ENCODE measurements at regions not wholly inside any gene's neighbourhood (a gene's known extent, or its start where the extent isn't known, plus 50 kb on each side); places are given as distances from the start of the nearest gene placed in this dataset.

GRCh38 chr10:124288486-124288885 is 130.2 kb downstream of the OAT start:
- intact Hi-C loops (cut with micrococcal nuclease), result no loop called here

GRCh38 chr10:124287791-124288190 is 130.9 kb downstream of the OAT start:
- intact Hi-C loops (cut with micrococcal nuclease), result no loop called here

- intact Hi-C loops (cut with micrococcal nuclease), result no loop called here
Measured at GRCh38 chr10:124287071-124287685, 131.5 kb downstream of the OAT start.

- intact Hi-C loops (cut with micrococcal nuclease), result no loop called here
Measured at GRCh38 chr10:124286621-124287020, 132.1 kb downstream of the OAT start.

- intact Hi-C loops (cut with micrococcal nuclease), result no loop called here
Measured at GRCh38 chr10:124285587-124286527, 132.9 kb downstream of the OAT start.

- intact Hi-C loops (cut with micrococcal nuclease), result no loop called here
Measured at GRCh38 chr10:124283949-124284250, 134.8 kb downstream of the OAT start.

GRCh38 chr10:124283215-124283948 is 135.3 kb downstream of the OAT start:
- intact Hi-C loops (cut with micrococcal nuclease), result no loop called here

- intact Hi-C loops (cut with micrococcal nuclease), result no loop called here
Measured at GRCh38 chr10:124282326-124282725, 136.4 kb downstream of the OAT start.

- intact Hi-C loops (cut with micrococcal nuclease), result no loop called here
Measured at GRCh38 chr10:124281666-124282065, 137.1 kb downstream of the OAT start.

- intact Hi-C loops (cut with micrococcal nuclease), result no loop called here
Measured at GRCh38 chr10:124280916-124281315, 137.8 kb downstream of the OAT start.

GRCh38 chr10:124279882-124280281 is 138.8 kb downstream of the OAT start:
- intact Hi-C loops (cut with micrococcal nuclease), result no loop called here

GRCh38 chr10:124279298-124279697 is 139.4 kb downstream of the OAT start:
- intact Hi-C loops (cut with micrococcal nuclease), result no loop called here

GRCh38 chr10:124278356-124278755 is 140.4 kb downstream of the OAT start:
- intact Hi-C loops (cut with micrococcal nuclease), result no loop called here

- intact Hi-C loops (cut with micrococcal nuclease), result no loop called here
Measured at GRCh38 chr10:124273141-124273540, 145.6 kb downstream of the OAT start.

GRCh38 chr10:124271676-124272075 is 147.0 kb downstream of the OAT start:
- intact Hi-C loops (cut with micrococcal nuclease), result no loop called here

- intact Hi-C loops (cut with micrococcal nuclease), result no loop called here
Measured at GRCh38 chr10:124270530-124271327, 148.0 kb downstream of the OAT start.

- intact Hi-C loops (cut with micrococcal nuclease), result no loop called here
Measured at GRCh38 chr10:124268976-124269375, 149.7 kb downstream of the OAT start.

GRCh38 chr10:124267911-124268549 is 150.7 kb downstream of the OAT start:
- intact Hi-C loops (cut with micrococcal nuclease), result no loop called here

- intact Hi-C loops (cut with micrococcal nuclease), result no loop called here
Measured at GRCh38 chr10:124267231-124267885, 151.4 kb downstream of the OAT start.

GRCh38 chr10:124266468-124267230 is 152.1 kb downstream of the OAT start:
- intact Hi-C loops (cut with micrococcal nuclease), result no loop called here

Data from T-helper 2 cell treated with Interferon-gamma antibody and Interleukin-4, amounts not matched to agents 100 ng/mL and 5 ng/mL, for 36 hours (primary cell).